Suprapubic skin (tissue), 4 donors: ENCODE measurements at regions not wholly inside any gene's neighbourhood (a gene's known extent, or its start where the extent isn't known, plus 50 kb on each side); places are given as distances from the start of the nearest gene placed in this dataset.

ENCODE experiments used
- DNase-seq, 2 donors: peaks; one replicate each; pipeline ENCODE4 v3.0.0-alpha.2; 2019; ENCODE audit warnings: low spot score in 2 of 2
- H3K27ac ChIP-seq: fragments of 200-600 bp; sonication (generic); one replicate; pipeline ENCODE4 v1.5.1; 2019
- H3K27me3 ChIP-seq: fragments of 200-600 bp; sonication (generic); one replicate; pipeline ENCODE4 v1.5.1; 2019
- H3K36me3 ChIP-seq: fragments of 200-600 bp; sonication (generic); one replicate; pipeline ENCODE4 v1.5.1; 2019
- H3K4me1 ChIP-seq: fragments of 200-600 bp; sonication (generic); one replicate; pipeline ENCODE4 v1.5.1; 2019
- H3K4me3 ChIP-seq: fragments of 200-600 bp; sonication (generic); one replicate; pipeline ENCODE4 v1.5.1; 2019; ENCODE audit warnings: mild to moderate bottlenecking
- H3K9me3 ChIP-seq: fragments of 200-600 bp; sonication (generic); one replicate; pipeline ENCODE4 v1.5.1; 2019
- CTCF ChIP-seq, 2 donors: fragments of 200-600 bp in 1 of 2; fragments of 450-650 bp in 1 of 2; sonication (generic) in 1 of 2; IDR thresholded peaks; one replicate each; pipeline ENCODE4 v1.5.1; 2016 to 2019; ENCODE audit warnings: antibody characterized with exemption in 2 of 2, mild to moderate bottlenecking in 1 of 2, moderate library complexity in 1 of 2
- EP300 ChIP-seq: sonication (generic); formaldehyde crosslinking; IDR thresholded peaks from one replicate; pipeline ENCODE4 v1.6.1; 2017; ENCODE audit warnings: antibody characterized with exemption
- POLR2A ChIP-seq, 2 donors: fragments of 450-650 bp; IDR thresholded peaks; one replicate each; pipeline ENCODE4 v1.6.1; 2017; ENCODE audit warnings: antibody characterized with exemption in 2 of 2, mild to moderate bottlenecking in 2 of 2, moderate library complexity in 2 of 2
- POLR2AphosphoS5 ChIP-seq, 3 donors: sonication (generic); formaldehyde crosslinking; IDR thresholded peaks; one replicate each; pipeline ENCODE4 v1.6.1; 2017; ENCODE audit warnings: antibody characterized with exemption in 3 of 3
- WGBS: methylation state at CpG from one replicate; pipeline ENCODE4 v1.1.5; 2018; 5-methylcytosine and 5-hydroxymethylcytosine counted together

- no peak for TF ChIP-seq POLR2AphosphoS5 (IDR thresholded peaks at IDR 0.05)
- TF ChIP-seq CTCF (IDR thresholded peaks at IDR 0.05): no peak
- TF ChIP-seq EP300: no peak
- no peak for TF ChIP-seq POLR2A (IDR thresholded peaks at IDR 0.05)
- no peaks in the 10 kb centered on the region for H3K27me3 ChIP-seq
- H3K9me3 ChIP-seq: peaks cover 4% of the 10 kb centered on the region
- H3K27ac ChIP-seq: no peak overlapping the region
- H3K4me3 ChIP-seq: no peak overlapping the region
- DNase-seq: no peak
- H3K36me3 ChIP-seq: no peaks in the 10 kb centered on the region
- no peaks in the 10 kb centered on the region for H3K4me1 ChIP-seq
Measured at GRCh38 chr11:83374311-83374710, 88.1 kb upstream of the CCDC90B start.

DNA sequence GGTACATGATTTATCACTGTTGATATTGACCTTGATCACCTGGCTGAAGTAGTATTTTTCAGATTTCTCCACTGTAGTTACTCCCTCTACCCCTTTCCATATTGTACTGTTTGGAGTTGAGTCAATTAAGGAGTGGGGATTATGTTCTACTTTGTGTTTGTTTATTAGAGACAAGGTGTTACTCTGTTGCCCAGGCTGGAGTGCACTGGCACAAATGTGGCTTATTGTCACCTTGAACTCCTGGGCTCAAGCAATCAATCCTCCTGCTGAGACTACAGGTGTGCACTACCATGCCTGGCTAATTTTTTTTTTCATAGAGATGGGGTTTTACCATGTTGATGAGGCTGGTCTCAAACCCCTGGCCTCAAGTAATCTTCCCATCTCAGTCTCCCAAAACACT is 85.3 kb upstream of the CCDC90B start:
- Histone ChIP-seq H3K27me3 (no peaks in the 10 kb centered on the region), H3K36me3 (no peaks in the 10 kb centered on the region), H3K4me3 (no peak overlapping the region), H3K4me1 (no peaks in the 10 kb centered on the region), H3K9me3 (peaks cover 15% of the 10 kb centered on the region), H3K27ac (no peak overlapping the region)
- no peak for TF ChIP-seq POLR2AphosphoS5 (IDR thresholded peaks at IDR 0.05)
- no peak for TF ChIP-seq POLR2A (IDR thresholded peaks at IDR 0.05)
- no peak for TF ChIP-seq EP300
- no peak for TF ChIP-seq CTCF (IDR thresholded peaks at IDR 0.05)
- DNase-seq: no peak

DNA sequence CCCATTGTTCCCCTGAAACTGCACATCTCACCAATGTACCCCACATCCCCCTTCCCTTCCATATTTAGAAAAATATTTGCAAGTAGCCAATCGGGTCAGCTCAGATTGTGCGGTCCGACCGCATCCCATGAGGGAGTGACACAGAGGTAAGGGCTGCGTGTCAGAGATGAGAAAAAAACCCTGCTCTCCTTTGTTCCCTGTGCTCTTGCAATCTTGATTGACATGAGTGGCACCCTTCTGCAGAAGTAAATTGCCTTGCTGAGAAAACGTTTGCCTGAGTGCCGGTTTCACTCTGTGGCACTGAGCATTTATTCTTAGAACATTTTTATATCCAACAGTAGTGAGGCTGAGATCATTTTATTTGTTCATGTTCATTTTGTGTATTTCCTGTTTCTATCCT is 81.6 kb upstream of the CCDC90B start:
- H3K36me3 ChIP-seq: no peaks in the 10 kb centered on the region
- H3K9me3 ChIP-seq: peaks cover 11% of the 10 kb centered on the region
- WGBS: 97% methylated on average over 7 of the region's 7 CpGs
- no peaks in the 10 kb centered on the region for H3K27me3 ChIP-seq
- TF ChIP-seq CTCF (IDR thresholded peaks at IDR 0.05) (no peak), EP300 (no peak), POLR2AphosphoS5 (IDR thresholded peaks at IDR 0.05) (no peak), POLR2A (IDR thresholded peaks at IDR 0.05) (no peak)
- H3K4me3 ChIP-seq: no peak overlapping the region
- H3K27ac ChIP-seq: no peak overlapping the region
- DNase-seq: no peak
- H3K4me1 ChIP-seq: no peaks in the 10 kb centered on the region

DNA sequence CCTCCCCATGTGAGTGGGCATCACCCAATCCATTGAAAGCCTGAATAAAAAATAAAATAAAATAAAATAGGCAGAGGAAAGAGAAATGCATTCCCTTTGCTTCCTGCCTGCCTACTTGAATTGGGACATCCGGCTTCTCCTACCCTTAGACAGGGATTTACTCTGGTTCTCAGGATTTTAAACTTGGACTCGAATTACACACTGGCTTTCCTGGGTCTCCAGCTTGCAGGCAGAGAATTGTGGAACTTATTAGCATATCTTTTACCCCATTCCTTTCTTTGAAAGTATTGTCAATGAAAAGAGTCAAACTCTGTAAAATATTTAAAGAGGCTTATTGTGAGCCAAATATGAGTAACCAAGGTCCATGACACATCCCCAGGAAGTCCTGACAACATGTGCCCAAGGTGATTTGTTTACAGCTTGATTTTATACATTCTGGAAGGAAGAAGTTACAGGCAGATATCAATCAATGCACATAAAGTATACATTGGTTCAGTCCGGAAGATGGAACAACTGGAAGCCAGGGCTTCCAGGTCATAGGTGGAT is 78.4 kb upstream of the CCDC90B start:
- Histone ChIP-seq H3K27ac (no peak overlapping the region), H3K36me3 (no peaks in the 10 kb centered on the region), H3K9me3 (peaks cover 11% of the 10 kb centered on the region), H3K4me1 (no peaks in the 10 kb centered on the region), H3K4me3 (no peak overlapping the region), H3K27me3 (no peaks in the 10 kb centered on the region)
- WGBS: 64% methylated on average over 3 of the region's 3 CpGs
- no peak for DNase-seq
- TF ChIP-seq POLR2AphosphoS5 (IDR thresholded peaks at IDR 0.05): no peak
- no peak for TF ChIP-seq EP300
- no peak for TF ChIP-seq POLR2A (IDR thresholded peaks at IDR 0.05)
- no peak for TF ChIP-seq CTCF (IDR thresholded peaks at IDR 0.05)

DNA sequence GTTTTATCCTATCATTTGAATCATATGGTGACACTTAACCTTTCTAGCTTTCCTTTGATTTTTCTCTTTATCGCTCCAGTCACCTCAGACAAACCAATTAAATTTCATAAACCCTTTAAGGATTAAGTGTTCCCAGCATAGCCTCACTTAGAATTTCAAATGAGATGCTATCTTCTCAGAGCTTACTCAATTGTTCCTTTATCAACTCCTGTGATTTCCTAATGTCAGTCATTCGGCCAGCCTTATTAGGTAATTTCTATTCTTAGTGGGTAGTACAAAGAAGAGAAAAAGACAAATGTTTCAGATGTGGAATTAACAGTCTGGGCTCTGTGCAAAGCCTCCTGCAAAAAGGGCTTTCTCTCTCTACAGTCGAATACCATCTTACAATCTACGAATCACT is 77.1 kb upstream of the CCDC90B start:
- WGBS: 58% methylated on average over 4 of the region's 4 CpGs
- H3K27ac ChIP-seq: no peak overlapping the region
- H3K4me3 ChIP-seq: no peak overlapping the region

More for the DNA sequence above, 77.1 kb upstream of the CCDC90B start:
- TF ChIP-seq CTCF (IDR thresholded peaks at IDR 0.05): no peak
- no peak for TF ChIP-seq POLR2AphosphoS5 (IDR thresholded peaks at IDR 0.05)
- TF ChIP-seq POLR2A (IDR thresholded peaks at IDR 0.05): no peak
- no peak for TF ChIP-seq EP300
- DNase-seq: no peak
- H3K36me3 ChIP-seq: no peaks in the 10 kb centered on the region
- H3K9me3 ChIP-seq: peaks cover 6% of the 10 kb centered on the region
- H3K4me1 ChIP-seq: no peaks in the 10 kb centered on the region
- no peaks in the 10 kb centered on the region for H3K27me3 ChIP-seq
